HL-60 (cell line): ENCODE measurements at regions not wholly inside any gene's neighbourhood (a gene's known extent, or its start where the extent isn't known, plus 50 kb on each side); places are given as distances from the start of the nearest gene placed in this dataset.

Experiments
- DNase-seq, 2 experiments: peaks; one replicate each; pipeline ENCODE4 v3.0.0-alpha.2; 2010 to 2020; ENCODE audit warnings: low read depth in 1 of 2, low spot score in 1 of 2
- H3K27ac ChIP-seq: fragments of 250-450 bp; sonication (Bioruptor Pico); replicated peaks from 2 replicates; pipeline ENCODE4 v1.5.1; 2020; ENCODE audit warnings: mild to moderate bottlenecking, moderate library complexity
- H3K27me3 ChIP-seq: fragments of 250-450 bp; sonication (Bioruptor Pico); 2 replicates; pipeline ENCODE4 v1.5.1; 2021; ENCODE audit warnings: mild to moderate bottlenecking, moderate library complexity; ENCODE audit not compliant: insufficient read depth, poor library complexity, severe bottlenecking
- H3K4me3 ChIP-seq: replicated peaks from 2 replicates; pipeline ENCODE4 v1.5.1; 2011; ENCODE audit warnings: mild to moderate bottlenecking, control low read depth, low read length; ENCODE audit not compliant: insufficient read depth
- CTCF ChIP-seq: IDR thresholded peaks from one replicate; pipeline ENCODE4 v1.5.1; 2011; ENCODE audit warnings: low read length, control low read depth, inconsistent platforms; ENCODE audit not compliant: insufficient read depth
- GABPA ChIP-seq: IDR thresholded peaks from 2 replicates; pipeline ENCODE4 v1.6.1; 2012; ENCODE audit warnings: low read depth
- POLR2AphosphoS5 ChIP-seq: IDR thresholded peaks from 2 replicates; pipeline ENCODE4 v1.6.1; 2012; ENCODE audit warnings: low read depth
- REST ChIP-seq: IDR thresholded peaks from 2 replicates; pipeline ENCODE4 v1.6.1; 2012; ENCODE audit warnings: low read depth; ENCODE audit not compliant: insufficient replicate concordance
- SPI1 ChIP-seq: IDR thresholded peaks from 2 replicates; pipeline ENCODE4 v1.6.1; 2012; ENCODE audit warnings: low read depth, mild to moderate bottlenecking, borderline replicate concordance

GRCh38 chr3:66812136-66812535, 186.0 kb upstream of the KBTBD8 start:
- DNase-seq: no peak
- Histone ChIP-seq H3K27ac (no peak overlapping the region), H3K27me3 (peaks cover 2% of the 10 kb centered on the region), H3K4me3 (no peak overlapping the region)
- TF ChIP-seq POLR2AphosphoS5 (no peak), SPI1 (no peak), REST (no peak), CTCF (no peak), GABPA (no peak)

- TF ChIP-seq POLR2AphosphoS5 (no peak), CTCF (no peak), REST (no peak), GABPA (no peak), SPI1 (no peak)
- Histone ChIP-seq H3K4me3 (no peak overlapping the region), H3K27me3 (peaks cover 2% of the 10 kb centered on the region), H3K27ac (no peak overlapping the region)
- DNase-seq: no peak
Observed at GRCh38 chr3:66812741-66813140, 185.4 kb upstream of the KBTBD8 start.

GRCh38 chr3:66816090-66816761, 181.9 kb upstream of the KBTBD8 start:
- Histone ChIP-seq H3K27ac (no peak overlapping the region), H3K27me3 (no peaks in the 10 kb centered on the region), H3K4me3 (no peak overlapping the region)
- peak in 1 of 2 experiments; percentile 20 for DNase-seq
- TF ChIP-seq REST (no peak), CTCF (no peak), POLR2AphosphoS5 (no peak), GABPA (no peak), SPI1 (no peak)
